GM12891 (cell line): ENCODE measurements at regions not wholly inside any gene's neighbourhood (a gene's known extent, or its start where the extent isn't known, plus 50 kb on each side); places are given as distances from the start of the nearest gene placed in this dataset.

Experiments used
- DNase-seq: peaks from one replicate; pipeline ENCODE4 v3.0.0; 2011; ENCODE audit warnings: low spot score; ENCODE audit not compliant: insufficient read length
- FAIRE-seq: peaks from 2 replicates; lab custom pipeline; 2011; peaks lifted over from hg19 to GRCh38; lab: Jason Lieb, UNC
- PAX5 ChIP-seq: IDR thresholded peaks from 2 replicates; pipeline ENCODE4 v1.6.1; 2011; ENCODE audit warnings: low read length, moderate library complexity, mild to moderate bottlenecking; ENCODE audit not compliant: insufficient read depth, severe bottlenecking
- POLR2A ChIP-seq: IDR thresholded peaks from 2 replicates; pipeline ENCODE4 v1.6.1; 2011; ENCODE audit warnings: low read depth, low read length, control low read depth
- POLR2AphosphoS5 ChIP-seq: IDR thresholded peaks from 2 replicates; pipeline ENCODE4 v1.6.1; 2011; ENCODE audit warnings: low read depth, low read length, control low read depth
- POU2F2 ChIP-seq: IDR thresholded peaks from 2 replicates; pipeline ENCODE4 v1.6.1; 2011; ENCODE audit warnings: low read depth, mild to moderate bottlenecking, control low read depth, low read length, moderate library complexity
- SPI1 ChIP-seq: IDR thresholded peaks from 2 replicates; pipeline ENCODE4 v1.6.1; 2011; ENCODE audit warnings: low read depth, low read length, control low read depth
- TAF1 ChIP-seq: IDR thresholded peaks from 2 replicates; pipeline ENCODE4 v1.6.1; 2011; ENCODE audit warnings: low read depth, low read length, control low read depth

DNA sequence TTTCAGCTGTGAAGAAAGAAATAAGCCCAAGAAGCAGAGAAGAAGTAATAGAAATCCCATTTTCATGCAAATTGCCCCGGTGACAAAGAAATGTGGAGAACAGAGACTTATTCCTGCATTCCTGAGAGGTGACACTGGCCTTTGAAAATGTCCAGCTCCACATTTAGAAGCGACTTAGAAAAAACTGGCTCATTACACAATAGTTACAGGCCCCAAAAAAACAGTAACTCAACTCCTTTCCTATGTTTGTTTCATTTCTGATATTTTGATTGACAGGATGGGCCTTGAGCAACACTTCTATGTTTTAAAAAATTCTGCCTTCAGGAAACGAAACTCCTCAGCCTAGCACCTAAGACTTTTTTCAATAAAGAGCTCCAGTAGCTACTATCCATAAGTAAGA lies 726.9 kb upstream of the TENM4 start:
- DNase-seq: no peak
- FAIRE-seq: no peak
- TF ChIP-seq PAX5: no peak
- TF ChIP-seq TAF1: no peak
- TF ChIP-seq POLR2A: no peak
- TF ChIP-seq POLR2AphosphoS5: no peak
- TF ChIP-seq POU2F2: no peak
- no peak for TF ChIP-seq SPI1

GRCh38 chr11:80165744-80166143 lies 724.9 kb upstream of the TENM4 start:
- TF ChIP-seq PAX5: no peak
- no peak for TF ChIP-seq SPI1
- TF ChIP-seq POLR2A: no peak
- TF ChIP-seq POLR2AphosphoS5: no peak
- TF ChIP-seq TAF1: no peak
- no peak for TF ChIP-seq POU2F2
- DNase-seq: no peak
- no peak for FAIRE-seq

DNA sequence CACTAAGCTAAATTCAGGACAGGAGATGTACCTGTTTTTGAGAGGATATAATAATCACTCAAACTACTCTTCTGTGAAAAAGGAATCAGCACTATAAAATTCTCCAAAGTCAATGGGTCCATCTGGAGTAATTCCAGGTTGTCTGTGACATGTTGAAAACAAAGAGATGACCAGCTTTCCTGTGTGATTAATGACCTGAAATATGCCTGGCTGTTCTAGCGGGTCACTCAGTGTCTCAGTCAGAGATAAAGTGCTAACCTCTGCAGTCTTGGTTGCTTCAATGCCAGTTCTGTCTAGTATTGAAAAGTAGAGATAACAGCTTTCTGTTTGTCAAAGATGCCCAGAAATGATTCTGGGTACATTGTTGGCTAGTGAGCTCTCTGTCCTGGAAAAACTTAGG lies 722.6 kb upstream of the TENM4 start:
- DNase-seq: no peak
- FAIRE-seq: no peak
- TF ChIP-seq SPI1 (no peak), TAF1 (no peak), POLR2AphosphoS5 (no peak), PAX5 (no peak), POLR2A (no peak), POU2F2 (no peak)

- DNase-seq: no peak
- FAIRE-seq: no peak
- TF ChIP-seq SPI1: no peak
Measured at GRCh38 chr11:80163011-80163410, 722.2 kb upstream of the TENM4 start.

DNA sequence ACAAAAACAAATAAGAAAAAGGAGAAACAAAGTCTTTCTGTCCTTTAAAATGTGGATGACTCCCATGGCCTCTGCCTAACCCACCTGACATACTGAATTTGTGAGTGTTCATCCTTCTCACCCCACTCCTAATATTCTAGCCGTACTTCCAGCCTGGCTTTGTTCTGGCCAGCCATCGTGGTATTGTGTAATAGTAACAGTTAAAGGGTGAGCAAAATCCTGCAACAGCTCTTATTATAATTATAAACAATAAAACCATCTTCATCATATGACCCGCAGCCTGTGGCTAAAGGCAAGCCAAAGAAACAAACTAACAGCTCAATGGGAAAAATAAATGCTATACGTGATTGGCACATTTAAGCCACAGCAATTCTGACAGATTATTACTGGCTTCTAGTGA lies 721.6 kb upstream of the TENM4 start:
- TF ChIP-seq POLR2A: no peak
- FAIRE-seq (no peak), DNase-seq (no peak)

- FAIRE-seq (no peak), DNase-seq (no peak)
- no peak for TF ChIP-seq SPI1
- no peak for TF ChIP-seq POLR2AphosphoS5
- TF ChIP-seq POU2F2: no peak
- TF ChIP-seq PAX5: no peak
- TF ChIP-seq TAF1: no peak
- no peak for TF ChIP-seq POLR2A
Measured at GRCh38 chr11:80157447-80157846, 716.6 kb upstream of the TENM4 start.

GRCh38 chr11:80156062-80156461 lies 715.2 kb upstream of the TENM4 start:
- TF ChIP-seq SPI1 (no peak), PAX5 (no peak), TAF1 (no peak), POU2F2 (no peak), POLR2AphosphoS5 (no peak)
- no peak for DNase-seq
- no peak for FAIRE-seq

DNA sequence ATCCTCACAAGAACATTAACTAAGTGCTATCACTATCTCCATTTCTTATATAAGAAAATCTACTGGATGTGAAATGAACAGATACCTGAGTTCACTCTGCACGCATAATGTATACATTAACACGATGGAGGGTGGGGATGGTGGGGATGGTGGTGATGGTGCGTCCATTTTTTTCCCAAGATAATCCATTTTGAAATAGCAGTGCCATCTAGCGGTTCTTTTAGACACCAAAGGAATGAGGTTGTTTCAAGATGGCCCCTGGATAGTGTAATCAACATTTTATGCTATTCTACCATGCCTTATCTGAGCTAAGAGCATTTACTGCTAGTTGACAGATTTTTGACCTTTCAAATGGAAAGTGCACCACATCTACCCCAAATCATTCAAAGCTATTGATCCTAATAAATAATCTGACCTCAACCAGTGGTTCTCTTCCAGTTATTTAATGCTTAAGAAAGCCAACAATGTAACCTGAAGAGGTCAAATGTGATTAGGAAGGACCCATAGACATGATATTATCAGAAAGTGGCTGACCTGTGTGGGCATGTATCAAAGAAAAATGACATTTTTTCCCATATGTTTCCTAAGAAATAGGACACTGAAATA lies 714.7 kb upstream of the TENM4 start:
- TF ChIP-seq POU2F2: no peak
- TF ChIP-seq TAF1: no peak
- TF ChIP-seq PAX5: no peak
- TF ChIP-seq POLR2A: no peak
- no peak for TF ChIP-seq POLR2AphosphoS5
- no peak for TF ChIP-seq SPI1
- FAIRE-seq: peak; percentile 69
- no peak for DNase-seq

DNA sequence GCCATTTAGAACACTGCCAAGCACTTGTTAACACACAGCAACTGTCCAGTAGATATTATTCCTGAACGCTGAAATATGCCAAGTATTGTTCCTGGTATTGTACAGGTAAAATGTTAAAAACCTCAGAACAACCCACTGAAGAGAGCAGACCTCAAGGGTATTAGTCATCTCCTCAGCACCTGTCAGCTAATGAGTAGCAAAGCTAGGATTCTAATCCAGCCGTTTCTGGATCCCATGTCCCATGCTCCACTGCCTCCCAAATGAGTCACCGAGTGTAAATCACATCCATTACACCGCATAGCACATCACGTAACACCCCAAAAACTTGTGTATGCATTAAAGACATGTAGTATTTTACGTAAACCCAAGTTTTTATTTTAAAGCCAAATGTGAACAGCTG lies 705.4 kb upstream of the TENM4 start:
- TF ChIP-seq POLR2AphosphoS5 (no peak), SPI1 (no peak), TAF1 (no peak), PAX5 (no peak), POU2F2 (no peak), POLR2A (no peak)
- FAIRE-seq (no peak), DNase-seq (no peak)

- DNase-seq (no peak), FAIRE-seq (no peak)
- TF ChIP-seq POU2F2: no peak
- no peak for TF ChIP-seq POLR2A
- TF ChIP-seq SPI1: no peak
- TF ChIP-seq POLR2AphosphoS5: no peak
- TF ChIP-seq PAX5: no peak
- no peak for TF ChIP-seq TAF1
Measured at GRCh38 chr11:80144897-80145594, 704.2 kb upstream of the TENM4 start.

DNA sequence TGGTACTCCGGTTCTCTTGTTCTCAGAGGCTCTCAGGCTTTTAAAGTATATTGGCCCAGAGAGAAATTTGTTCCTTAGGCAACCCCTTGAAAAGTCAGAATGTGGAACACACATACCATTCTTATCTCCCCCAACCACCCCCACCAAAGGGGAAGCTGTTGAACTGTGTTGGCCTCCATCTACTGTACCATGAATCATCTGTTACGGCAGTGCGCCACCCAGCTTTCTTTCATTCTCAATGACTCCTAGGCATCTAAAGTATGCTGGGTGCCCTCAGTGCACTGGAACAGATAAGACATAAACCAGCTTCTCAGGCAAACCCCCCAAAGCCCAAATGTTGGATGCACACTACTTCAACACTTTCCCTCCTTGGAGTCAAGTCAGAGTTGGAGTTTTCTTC lies 696.2 kb upstream of the TENM4 start:
- FAIRE-seq: no peak
- no peak for TF ChIP-seq POU2F2
- TF ChIP-seq POLR2AphosphoS5: no peak
- TF ChIP-seq PAX5: no peak
- TF ChIP-seq POLR2A: no peak
- no peak for TF ChIP-seq SPI1
- TF ChIP-seq TAF1: no peak
- no peak for DNase-seq
